AG09309 (cell line): ENCODE measurements at regions not wholly inside any gene's neighbourhood (a gene's known extent, or its start where the extent isn't known, plus 50 kb on each side); places are given as distances from the start of the nearest gene placed in this dataset.

Experiments
- DNase-seq: peaks from one replicate; pipeline ENCODE4 v3.0.0-alpha.2; 2010; ENCODE audit warnings: low read depth
- H3K4me3 ChIP-seq: 2 replicates; pipeline ENCODE4 v1.5.1; 2011; ENCODE audit warnings: mild to moderate bottlenecking, low read depth, low read length, moderate library complexity; ENCODE audit not compliant: control insufficient read depth
- CTCF ChIP-seq: IDR thresholded peaks from 2 replicates; pipeline ENCODE4 v1.5.1; 2011; ENCODE audit warnings: mild to moderate bottlenecking, low read depth, low read length, inconsistent platforms; ENCODE audit not compliant: insufficient read depth, control insufficient read depth; ENCODE audit errors: missing control alignments

GRCh38 chr1:181335631-181336030 lies 147.7 kb upstream of the CACNA1E start:
- no peak for DNase-seq

GRCh38 chr1:181341026-181341632 lies 142.2 kb upstream of the CACNA1E start:
- no peak overlapping the region for H3K4me3 ChIP-seq
- TF ChIP-seq CTCF = no peak
- DNase-seq = no peak

More at GRCh38 chr1:181335631-181336030, 147.7 kb upstream of the CACNA1E start:
- no peak overlapping the region for H3K4me3 ChIP-seq
- TF ChIP-seq CTCF = no peak

GRCh38 chr1:181344091-181344490 lies 139.2 kb upstream of the CACNA1E start:
- no peak for DNase-seq
- TF ChIP-seq CTCF = no peak
- H3K4me3 ChIP-seq = no peak overlapping the region

- H3K4me3 ChIP-seq = no peak overlapping the region
- TF ChIP-seq CTCF = no peak
- no peak for DNase-seq
These were observed 138.2 kb upstream of the CACNA1E start for GRCh38 chr1:181345146-181345545.

GRCh38 chr1:181347495-181348390 lies 135.6 kb upstream of the CACNA1E start:
- no peak for TF ChIP-seq CTCF
- DNase-seq = no peak
- no peak overlapping the region for H3K4me3 ChIP-seq

GRCh38 chr1:181349512-181349911 lies 133.8 kb upstream of the CACNA1E start:
- no peak overlapping the region for H3K4me3 ChIP-seq
- no peak for TF ChIP-seq CTCF
- DNase-seq = no peak
